ENCODE measurements at regions not wholly inside any gene's neighbourhood (a gene's known extent, or its start where the extent isn't known, plus 50 kb on each side); places are given as distances from the start of the nearest gene placed in this dataset.
"Not testable (repeated sequence)": the region's sequence is repeated elsewhere in the genome, so short reads cannot be mapped to it uniquely, and the experiment has no call there.

- TF ChIP-seq CTCF (IDR thresholded peaks at IDR 0.05; ENCODE audit: poor library complexity) = no peak
- TF ChIP-seq EZH2phosphoT487 (IDR thresholded peaks at IDR 0.05; ENCODE audit: low read depth, severe bottlenecking, unreplicated experiment) = no peak
- TF ChIP-seq EZH2 (IDR thresholded peaks at IDR 0.05; ENCODE audit: borderline replicate concordance) = no peak
- no peak for DNase-seq (ENCODE audit: low spot score)
- H3K36me3 ChIP-seq (replicated peaks; ENCODE audit: insufficient read depth, low read depth) = no peaks in the 10 kb centered on the region
- 92% methylated on average over 3 of the region's 3 CpGs for WGBS (ENCODE audit: low lambda C conversion rate, missing lambda C conversion rate)
- H3K9me2 ChIP-seq (replicated peaks; ENCODE audit: insufficient read depth) = no peaks in the 10 kb centered on the region
- no peak overlapping the region for H3K4me2 ChIP-seq
- no peaks in the 10 kb centered on the region for H3K79me2 ChIP-seq
- H3K4me1 ChIP-seq (ENCODE audit: insufficient read depth) = no peaks in the 10 kb centered on the region
- no peaks in the 10 kb centered on the region for H4K20me1 ChIP-seq (ENCODE audit: insufficient read depth, poor library complexity, severe bottlenecking)
- no peak overlapping the region for H3K27ac ChIP-seq
- H2AFZ ChIP-seq = no peak overlapping the region
- H3K9me3 ChIP-seq (ENCODE audit: low read depth) = no peaks in the 10 kb centered on the region
- no peaks in the 10 kb centered on the region for H3K27me3 ChIP-seq
- H3K4me3 ChIP-seq = no peak overlapping the region
Measured at GRCh38 chr9:11701706-11702105, 991.5 kb upstream of the TYRP1 start.

- no peak overlapping the region for H3K4me2 ChIP-seq
- no peaks in the 10 kb centered on the region for H3K36me3 ChIP-seq (replicated peaks; ENCODE audit: insufficient read depth, low read depth)
- no peaks in the 10 kb centered on the region for H3K79me2 ChIP-seq
- H3K4me1 ChIP-seq (ENCODE audit: insufficient read depth) = no peaks in the 10 kb centered on the region
- no peak overlapping the region for H2AFZ ChIP-seq
- H3K9me2 ChIP-seq (replicated peaks; ENCODE audit: insufficient read depth) = no peaks in the 10 kb centered on the region
- WGBS (ENCODE audit: low lambda C conversion rate, missing lambda C conversion rate) = 98% methylated on average over 2 of the region's 2 CpGs
- H3K9me3 ChIP-seq (ENCODE audit: low read depth) = no peaks in the 10 kb centered on the region
- no peak for DNase-seq (ENCODE audit: low spot score)
- no peak overlapping the region for H3K27ac ChIP-seq
- no peak overlapping the region for H3K4me3 ChIP-seq
- no peaks in the 10 kb centered on the region for H3K27me3 ChIP-seq
- no peaks in the 10 kb centered on the region for H4K20me1 ChIP-seq (ENCODE audit: insufficient read depth, poor library complexity, severe bottlenecking)
- TF ChIP-seq EZH2phosphoT487 (IDR thresholded peaks at IDR 0.05; ENCODE audit: low read depth, severe bottlenecking, unreplicated experiment) (no peak), CTCF (IDR thresholded peaks at IDR 0.05; ENCODE audit: poor library complexity) (no peak), EZH2 (IDR thresholded peaks at IDR 0.05; ENCODE audit: borderline replicate concordance) (no peak)
Measured at GRCh38 chr9:11702548-11702947, 990.6 kb upstream of the TYRP1 start.

GRCh38 chr9:11704198-11704597 lies 989.0 kb upstream of the TYRP1 start:
- not testable (repeated sequence) for H2AFZ ChIP-seq; H3K4me3 ChIP-seq; H4K20me1 ChIP-seq (ENCODE audit: insufficient read depth, poor library complexity, severe bottlenecking); H3K36me3 ChIP-seq (replicated peaks; ENCODE audit: insufficient read depth, low read depth); H3K79me2 ChIP-seq; H3K4me1 ChIP-seq (ENCODE audit: insufficient read depth); H3K9me2 ChIP-seq (replicated peaks; ENCODE audit: insufficient read depth); H3K27ac ChIP-seq; H3K27me3 ChIP-seq; DNase-seq (ENCODE audit: low spot score); H3K9me3 ChIP-seq (ENCODE audit: low read depth); H3K4me2 ChIP-seq
- WGBS (ENCODE audit: low lambda C conversion rate, missing lambda C conversion rate) = 50% methylated on average over 1 of the region's 1 CpG

- Histone ChIP-seq H3K4me1 (ENCODE audit: insufficient read depth) (no peaks in the 10 kb centered on the region), H3K9me2 (replicated peaks; ENCODE audit: insufficient read depth) (no peaks in the 10 kb centered on the region), H4K20me1 (ENCODE audit: insufficient read depth, poor library complexity, severe bottlenecking) (no peaks in the 10 kb centered on the region), H3K9me3 (ENCODE audit: low read depth) (no peaks in the 10 kb centered on the region), H3K79me2 (no peaks in the 10 kb centered on the region), H2AFZ (no peak overlapping the region), H3K27ac (no peak overlapping the region), H3K4me3 (no peak overlapping the region), H3K27me3 (no peaks in the 10 kb centered on the region), H3K4me2 (no peak overlapping the region), H3K36me3 (replicated peaks; ENCODE audit: insufficient read depth, low read depth) (no peaks in the 10 kb centered on the region)
- WGBS (ENCODE audit: low lambda C conversion rate, missing lambda C conversion rate) = 82% methylated on average over 2 of the region's 2 CpGs
- TF ChIP-seq EZH2 (IDR thresholded peaks at IDR 0.05; ENCODE audit: borderline replicate concordance) (no peak), EZH2phosphoT487 (IDR thresholded peaks at IDR 0.05; ENCODE audit: low read depth, severe bottlenecking, unreplicated experiment) (no peak), CTCF (IDR thresholded peaks at IDR 0.05; ENCODE audit: poor library complexity) (no peak)
- no peak for DNase-seq (ENCODE audit: low spot score)
Measured at GRCh38 chr9:11708899-11709298, 984.3 kb upstream of the TYRP1 start.

Data from hepatocyte (in vitro differentiated cells).